IMR-90 (cell line): ENCODE measurements at regions not wholly inside any gene's neighbourhood (a gene's known extent, or its start where the extent isn't known, plus 50 kb on each side); places are given as distances from the start of the nearest gene placed in this dataset.
A peak's percentile ranks its signal among the peaks of the same experiment; 100 is the strongest.

ENCODE experiments used
- CEBPB ChIP-seq: IDR thresholded peaks from 2 replicates; pipeline ENCODE4 v1.6.1; 2012; ENCODE audit warnings: low read depth, low read length, improper control_type of control experiment
- CHD1 ChIP-seq: IDR thresholded peaks from 2 replicates; pipeline ENCODE4 v1.6.1; 2012; ENCODE audit warnings: low read depth, low read length, improper control_type of control experiment
- CTCF ChIP-seq: conservative IDR thresholded peaks from 2 replicates; pipeline ENCODE4 v1.5.1; 2012; ENCODE audit warnings: mild to moderate bottlenecking, low read depth, low read length, improper control_type of control experiment
- ELK1 ChIP-seq: fragments of 150-350 bp; IDR thresholded peaks from 2 replicates; pipeline ENCODE4 v1.6.1; 2016; ENCODE audit warnings: low read depth, mild to moderate bottlenecking, low read length, moderate library complexity, borderline replicate concordance
- FOS ChIP-seq: fragments of 150-350 bp; IDR thresholded peaks from 2 replicates; pipeline ENCODE4 v1.6.1; 2016; ENCODE audit warnings: low read depth, low read length
- MAZ ChIP-seq: IDR thresholded peaks from 2 replicates; pipeline ENCODE4 v1.6.1; 2012; ENCODE audit warnings: low read depth, mild to moderate bottlenecking, low read length, improper control_type of control experiment, moderate library complexity, borderline replicate concordance
- MXI1 ChIP-seq: IDR thresholded peaks from 2 replicates; pipeline ENCODE4 v1.6.1; 2012; ENCODE audit warnings: low read depth, mild to moderate bottlenecking, low read length, moderate library complexity, borderline replicate concordance
- POLR2A ChIP-seq: IDR thresholded peaks from 2 replicates; pipeline ENCODE4 v1.6.1; 2012; ENCODE audit warnings: mild to moderate bottlenecking, low read depth, low read length
- RAD21 ChIP-seq: IDR thresholded peaks from 2 replicates; pipeline ENCODE4 v1.6.1; 2012; ENCODE audit warnings: low read length, improper control_type of control experiment
- RCOR1 ChIP-seq: IDR thresholded peaks from 2 replicates; pipeline ENCODE4 v1.6.1; 2012; ENCODE audit warnings: mild to moderate bottlenecking, low read length, improper control_type of control experiment; ENCODE audit not compliant: insufficient replicate concordance
- RFX5 ChIP-seq: IDR thresholded peaks from 2 replicates; pipeline ENCODE4 v1.8.0; 2012; ENCODE audit warnings: low read depth, mild to moderate bottlenecking, low read length, moderate library complexity
- SMC3 ChIP-seq: fragments of 150-350 bp; IDR thresholded peaks from 2 replicates; pipeline ENCODE4 v1.6.1; 2016; ENCODE audit warnings: low read depth, mild to moderate bottlenecking, antibody characterized with exemption, low read length, moderate library complexity

GRCh38 chr21:27564684-27565301 lies 597.9 kb upstream of the ADAMTS5 start:
- TF ChIP-seq FOS (no peak), CTCF (peak; percentile 70), RCOR1 (no peak), ELK1 (no peak), MXI1 (no peak), MAZ (no peak), RFX5 (no peak), SMC3 (peak; percentile 67), POLR2A (no peak), RAD21 (peak; percentile 79), CHD1 (no peak), CEBPB (no peak)
